ENCODE measurements at regions not wholly inside any gene's neighbourhood (a gene's known extent, or its start where the extent isn't known, plus 50 kb on each side); places are given as distances from the start of the nearest gene placed in this dataset.

DNA sequence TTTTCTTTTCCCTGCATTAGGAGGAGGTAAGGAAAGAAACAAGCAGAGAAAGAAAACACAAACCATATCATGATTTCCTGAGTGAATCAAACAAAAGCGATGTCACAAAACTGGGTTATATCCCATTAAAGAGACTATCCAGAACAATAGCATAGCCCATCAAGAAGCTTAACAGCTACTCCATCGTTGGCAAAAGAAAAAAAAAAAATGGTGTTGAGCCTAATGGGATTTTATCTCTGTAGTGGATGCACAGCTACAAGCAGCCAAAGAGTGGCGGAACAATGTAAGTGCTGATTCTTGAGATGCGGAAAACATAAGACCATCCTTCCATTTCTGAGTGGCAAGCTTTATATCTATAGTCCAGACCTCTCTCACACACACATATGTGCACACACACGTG lies 106.2 kb upstream of the NRSN1 start:
- in situ Hi-C loops (cut with HindIII; ENCODE audit: extremely low pct_ligation_motif_present, low pct_unique_long_range_greater_than_20kb) (no loop called here), intact Hi-C loops (cut with micrococcal nuclease; ENCODE audit: unreplicated experiment) (no loop called here)
- Histone ChIP-seq H2AFZ (ENCODE audit: low read length) (no peak overlapping the region), H3K4me3 (replicated peaks in 1 of 3; ENCODE audit: insufficient read depth in 1 of 3, low read depth in 2 of 3, low read length in 3 of 3) (no peak overlapping the region), H3K4me2 (ENCODE audit: low read depth, low read length) (no peak overlapping the region), H3K9ac (ENCODE audit: insufficient read depth, low read depth, low read length) (no peak overlapping the region), H3K79me2 (ENCODE audit: insufficient read depth, low read length) (no peaks in the 10 kb centered on the region), H3K27ac (ENCODE audit: extremely low read length, insufficient read depth, low read length) (no peak overlapping the region), H3K9me3 (ENCODE audit: low read length) (no peaks in the 10 kb centered on the region), H3K36me3 (replicated peaks in 1 of 2; ENCODE audit: control insufficient read depth in 1 of 2, insufficient read depth in 2 of 2, low read length in 2 of 2) (no peaks in the 10 kb centered on the region), H3K27me3 (ENCODE audit: control insufficient read depth in 1 of 2, insufficient read depth in 2 of 2, low read length in 2 of 2) (no peaks in the 10 kb centered on the region), H4K20me1 (ENCODE audit: insufficient read depth, low read length) (no peaks in the 10 kb centered on the region), H3K4me1 (ENCODE audit: insufficient read depth, low read length) (no peaks in the 10 kb centered on the region)
- no peak for TF ChIP-seq ZNF431 (CRISPR knock-in tag; IDR thresholded peaks at IDR 0.05; ENCODE audit: borderline replicate concordance, low read depth)
- no peak for TF ChIP-seq ZBTB38 (CRISPR knock-in tag; IDR thresholded peaks at IDR 0.05)
- no peak for TF ChIP-seq HIC2 (CRISPR knock-in tag; IDR thresholded peaks at IDR 0.05; ENCODE audit: low read depth)
- no peak for TF ChIP-seq KLF13 (CRISPR knock-in tag; IDR thresholded peaks at IDR 0.05)
- no peak for TF ChIP-seq HINFP (CRISPR knock-in tag; IDR thresholded peaks at IDR 0.05; ENCODE audit: low read depth)
- TF ChIP-seq, protein P1, sequence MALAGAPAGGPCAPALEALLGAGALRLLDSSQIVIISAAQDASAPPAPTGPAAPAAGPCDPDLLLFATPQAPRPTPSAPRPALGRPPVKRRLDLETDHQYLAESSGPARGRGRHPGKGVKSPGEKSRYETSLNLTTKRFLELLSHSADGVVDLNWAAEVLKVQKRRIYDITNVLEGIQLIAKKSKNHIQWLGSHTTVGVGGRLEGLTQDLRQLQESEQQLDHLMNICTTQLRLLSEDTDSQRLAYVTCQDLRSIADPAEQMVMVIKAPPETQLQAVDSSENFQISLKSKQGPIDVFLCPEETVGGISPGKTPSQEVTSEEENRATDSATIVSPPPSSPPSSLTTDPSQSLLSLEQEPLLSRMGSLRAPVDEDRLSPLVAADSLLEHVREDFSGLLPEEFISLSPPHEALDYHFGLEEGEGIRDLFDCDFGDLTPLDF (CRISPR knock-in tag; IDR thresholded peaks at IDR 0.05), result no peak
- TF ChIP-seq NR2F2 (IDR thresholded peaks at IDR 0.05; ENCODE audit: borderline replicate concordance, low read depth), result no peak
- no peak for TF ChIP-seq ZSCAN30 (CRISPR knock-in tag; IDR thresholded peaks at IDR 0.05)
- TF ChIP-seq NONO (IDR thresholded peaks at IDR 0.05), result no peak
- no peak for TF ChIP-seq NONO (CRISPR knock-in tag; conservative IDR thresholded peaks at IDR 0.05)
- TF ChIP-seq MAZ (IDR thresholded peaks at IDR 0.05; ENCODE audit: borderline replicate concordance, low read depth, low read length), result no peak
- TF ChIP-seq MAZ (CRISPR knock-in tag; IDR thresholded peaks at IDR 0.05; ENCODE audit: low read depth), result no peak
- no peak for TF ChIP-seq GATAD1 (CRISPR knock-in tag; IDR thresholded peaks at IDR 0.05)
- no peak for TF ChIP-seq ZSCAN21 (CRISPR knock-in tag; IDR thresholded peaks at IDR 0.05; ENCODE audit: borderline replicate concordance)
- no peak for TF ChIP-seq ZNF629 (CRISPR knock-in tag; conservative IDR thresholded peaks at IDR 0.05)
- TF ChIP-seq ZNF672 (CRISPR knock-in tag; IDR thresholded peaks at IDR 0.05), result no peak
- TF ChIP-seq ZNF740 (CRISPR knock-in tag; IDR thresholded peaks at IDR 0.05), result no peak
- TF ChIP-seq, protein P2, sequence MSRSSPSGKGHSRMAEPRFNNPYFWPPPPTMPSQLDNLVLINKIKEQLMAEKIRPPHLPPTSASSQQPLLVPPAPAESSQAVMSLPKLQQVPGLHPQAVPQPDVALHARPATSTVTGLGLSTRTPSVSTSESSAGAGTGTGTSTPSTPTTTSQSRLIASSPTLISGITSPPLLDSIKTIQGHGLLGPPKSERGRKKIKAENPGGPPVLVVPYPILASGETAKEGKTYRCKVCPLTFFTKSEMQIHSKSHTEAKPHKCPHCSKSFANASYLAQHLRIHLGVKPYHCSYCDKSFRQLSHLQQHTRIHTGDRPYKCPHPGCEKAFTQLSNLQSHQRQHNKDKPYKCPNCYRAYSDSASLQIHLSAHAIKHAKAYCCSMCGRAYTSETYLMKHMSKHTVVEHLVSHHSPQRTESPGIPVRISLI (CRISPR knock-in tag; IDR thresholded peaks at IDR 0.05; ENCODE audit: borderline replicate concordance), result no peak
- TF ChIP-seq RBM39 (IDR thresholded peaks at IDR 0.05; ENCODE audit: low read depth, low read length, poor library complexity, severe bottlenecking), result no peak
- DNase-seq (ENCODE audit: low spot score) (no peak), FAIRE-seq (no peak), ATAC-seq (no peak)
- no TSS peak for BruUV-seq (replicated peaks)
- WGBS (ENCODE audit: low lambda C conversion rate), result 36% methylated on average over 5 of the region's 5 CpGs
- CTCF ChIA-PET (ENCODE audit: low intra/inter-chr PET ratio, low total read pairs), result no interaction called here
- POLR2A ChIA-PET, result no interaction called here

All from HepG2 (cell line).